Left renal cortex interstitium (tissue), 4 donors: ENCODE measurements at regions not wholly inside any gene's neighbourhood (a gene's known extent, or its start where the extent isn't known, plus 50 kb on each side); places are given as distances from the start of the nearest gene placed in this dataset.

ENCODE experiments used
- DNase-seq, 4 donors: peaks; one replicate each; pipeline ENCODE4 v3.0.0-alpha.2; 2013; ENCODE audit warnings: low read depth in 4 of 4, low spot score in 2 of 4, missing footprints in 1 of 4

DNA sequence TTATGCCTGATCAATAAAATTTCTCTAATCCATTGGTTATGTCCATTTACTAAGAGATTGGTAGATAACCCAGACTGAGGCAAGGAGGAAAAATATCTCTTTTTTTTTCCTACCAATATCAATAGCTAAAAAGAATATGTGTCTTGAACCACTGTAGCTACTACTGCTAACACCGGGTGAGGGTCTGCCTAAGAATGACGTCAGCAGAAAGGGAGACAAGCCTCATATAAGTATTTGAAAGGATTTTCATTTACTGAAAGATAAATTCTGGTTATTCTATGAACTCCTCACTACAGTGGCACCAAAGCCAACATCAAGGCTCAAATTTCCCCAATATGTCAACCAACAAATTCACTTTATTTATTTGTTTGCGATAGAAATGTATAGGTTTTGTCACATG is 389.0 kb upstream of the ALCAM start:
- DNase-seq = no peak

DNA sequence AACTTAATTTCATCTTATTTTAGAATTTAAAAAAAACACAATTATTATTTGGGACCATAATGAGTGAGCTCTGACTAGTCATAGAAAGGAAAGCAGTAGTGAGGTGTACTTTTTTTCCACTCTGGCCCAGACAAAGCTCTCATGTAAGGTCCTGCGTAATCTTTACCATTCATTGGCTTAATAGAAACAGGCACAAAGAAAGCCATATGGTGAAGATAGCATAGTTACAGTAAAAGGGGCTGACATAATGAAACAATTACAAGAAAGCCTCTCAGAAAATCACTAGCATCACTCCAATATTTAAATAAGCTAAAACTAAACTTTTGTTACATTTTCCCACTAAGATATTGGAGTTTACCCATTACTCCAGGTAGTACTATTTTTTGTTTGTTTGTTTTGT is 384.6 kb upstream of the ALCAM start:
- no peak for DNase-seq

DNA sequence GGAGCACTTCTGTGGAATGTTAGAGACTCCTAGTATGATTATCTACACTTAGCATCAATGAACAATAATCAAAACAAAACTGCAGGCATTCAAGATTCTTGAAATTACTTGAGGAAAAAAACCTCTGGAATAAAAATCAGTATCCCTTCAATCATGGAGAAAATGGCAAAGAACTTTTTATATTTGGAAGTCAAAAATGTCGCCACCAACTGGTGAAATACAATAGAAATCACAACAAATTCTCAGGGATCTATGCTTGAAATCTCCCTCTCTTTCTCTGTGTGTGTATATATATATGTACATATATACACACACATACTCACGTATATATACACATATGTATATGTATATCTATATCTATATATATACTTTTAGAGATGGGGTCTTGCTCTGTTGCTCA is 378.9 kb upstream of the ALCAM start:
- no peak for DNase-seq

DNA sequence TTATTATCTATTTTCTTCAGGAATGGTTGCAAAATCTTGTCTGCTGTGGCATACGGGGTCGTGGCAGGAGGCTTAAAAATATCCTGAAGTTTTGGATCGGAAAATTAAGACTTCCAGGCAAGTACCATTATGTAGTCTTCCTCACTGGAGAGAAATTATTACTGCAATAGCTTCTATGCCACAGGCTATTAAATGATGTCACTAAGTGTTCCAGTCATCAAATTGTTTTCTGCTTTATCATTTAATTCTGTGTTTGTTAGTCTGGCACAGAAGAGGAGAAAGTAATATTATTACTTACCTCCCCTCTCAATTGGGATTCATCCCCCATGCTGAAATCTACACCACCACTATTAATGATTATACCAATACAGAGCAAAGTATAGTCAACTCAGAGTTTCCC is 378.2 kb upstream of the ALCAM start:
- no peak for DNase-seq

DNA sequence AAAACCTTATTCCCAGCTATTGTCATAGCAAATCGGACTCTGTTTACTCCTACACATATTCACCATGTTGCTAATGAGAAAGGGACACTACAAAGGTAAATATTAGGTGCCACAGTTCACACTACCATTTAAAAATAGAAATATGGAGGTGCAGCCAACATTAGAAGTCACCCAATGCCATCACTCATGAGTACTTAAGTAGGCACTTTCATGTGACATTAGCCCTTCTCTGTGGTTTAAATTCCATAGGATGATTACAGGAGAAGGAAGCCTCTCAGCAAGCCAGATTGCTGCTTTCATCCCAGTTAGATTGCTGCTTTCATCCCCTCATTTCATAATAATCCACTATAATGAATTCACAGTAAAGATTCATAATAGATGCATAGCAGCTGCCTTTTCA is 376.8 kb upstream of the ALCAM start:
- DNase-seq = no peak

DNA sequence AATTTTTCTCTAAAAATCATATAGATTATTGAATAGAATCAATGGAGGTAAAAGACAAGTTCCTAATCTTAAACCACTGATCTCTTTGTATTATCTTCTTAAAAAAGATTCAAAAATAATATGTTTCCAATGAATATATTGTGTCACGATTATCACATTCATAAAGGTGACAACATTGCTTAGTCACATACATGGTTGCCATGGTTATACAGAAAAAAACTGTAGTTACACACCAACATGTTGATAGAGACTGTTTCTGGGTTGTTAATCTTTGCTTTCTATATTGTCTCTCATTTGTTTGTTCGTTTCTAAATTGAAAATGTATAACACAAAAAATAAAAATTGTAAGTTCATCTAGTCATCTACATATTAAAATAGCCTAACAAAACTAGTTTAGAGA is 376.0 kb upstream of the ALCAM start:
- DNase-seq = no peak

DNA sequence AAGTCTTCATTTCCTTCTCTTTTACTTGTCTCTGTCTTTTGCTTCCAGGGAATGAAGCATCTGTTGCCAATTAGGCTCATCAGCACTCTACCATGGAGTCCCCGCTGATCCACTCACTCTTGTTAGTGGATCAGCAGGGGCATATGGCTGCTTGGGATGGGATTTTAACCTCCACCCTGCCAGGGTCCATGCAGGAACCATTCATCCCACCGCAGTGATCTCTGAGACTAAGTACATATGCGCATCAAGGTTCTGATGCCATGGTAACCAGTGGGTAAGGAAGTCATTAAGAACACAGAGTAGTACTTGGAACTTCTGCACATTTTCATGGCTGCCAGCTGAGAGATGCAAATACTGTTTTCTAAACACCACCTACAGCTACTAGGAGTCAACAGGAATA is 374.0 kb upstream of the ALCAM start:
- no peak for DNase-seq

DNA sequence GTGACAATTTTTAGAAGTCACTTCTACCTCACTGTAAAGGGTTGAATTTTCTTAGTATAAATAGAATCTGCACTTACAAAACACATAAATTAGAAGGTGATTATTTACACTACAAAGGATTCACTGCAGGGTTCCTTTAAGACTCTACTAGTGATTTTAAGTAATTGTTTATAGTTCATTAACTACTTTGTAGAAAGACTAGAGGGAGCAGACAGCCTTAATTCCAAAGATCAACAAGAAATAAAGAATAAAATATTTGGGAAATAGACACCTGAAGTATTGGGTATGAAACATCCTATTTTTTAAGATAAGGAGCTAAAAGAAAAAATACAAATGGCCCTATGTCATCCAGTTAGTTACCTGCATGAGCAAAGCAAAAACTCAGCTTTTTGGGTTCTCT is 360.5 kb upstream of the ALCAM start:
- DNase-seq = no peak

DNA sequence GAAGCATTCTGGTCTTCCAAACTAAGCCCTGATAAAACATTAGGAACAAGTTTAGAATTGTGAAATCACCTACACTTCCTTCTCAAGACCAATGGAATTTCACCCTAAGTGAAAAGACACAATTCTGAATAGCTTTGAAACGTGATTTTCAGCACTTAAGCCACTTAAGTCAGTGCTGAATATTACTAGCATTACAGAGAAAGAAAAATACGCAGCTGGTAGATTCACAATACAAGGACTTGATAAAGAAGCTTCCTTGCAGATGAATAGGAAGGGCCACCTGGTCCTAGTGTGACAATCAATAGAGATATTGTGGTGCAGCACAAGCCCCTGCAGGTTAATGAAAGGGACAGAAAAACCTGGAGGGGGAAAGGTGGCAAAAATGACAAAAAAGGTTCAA is 353.1 kb upstream of the ALCAM start:
- no peak for DNase-seq

DNA sequence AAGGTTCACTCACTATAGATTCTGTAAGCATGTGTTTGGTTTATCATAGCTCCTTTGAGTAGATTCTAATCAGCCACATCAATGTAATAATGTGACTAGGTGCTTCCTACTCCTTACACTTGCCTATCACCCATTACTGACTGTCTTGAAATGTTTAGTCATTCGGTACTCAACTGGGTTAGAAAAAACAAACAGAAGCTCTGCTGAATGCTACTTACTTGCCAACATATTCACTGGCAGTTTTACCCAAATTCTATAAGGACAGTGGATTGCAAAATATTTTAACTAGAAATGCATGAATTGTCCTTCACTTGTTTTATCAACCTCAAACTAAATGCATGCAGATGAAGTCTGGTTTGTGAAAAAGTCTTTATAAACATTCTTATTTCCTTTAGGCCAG is 352.1 kb upstream of the ALCAM start:
- DNase-seq = no peak

DNA sequence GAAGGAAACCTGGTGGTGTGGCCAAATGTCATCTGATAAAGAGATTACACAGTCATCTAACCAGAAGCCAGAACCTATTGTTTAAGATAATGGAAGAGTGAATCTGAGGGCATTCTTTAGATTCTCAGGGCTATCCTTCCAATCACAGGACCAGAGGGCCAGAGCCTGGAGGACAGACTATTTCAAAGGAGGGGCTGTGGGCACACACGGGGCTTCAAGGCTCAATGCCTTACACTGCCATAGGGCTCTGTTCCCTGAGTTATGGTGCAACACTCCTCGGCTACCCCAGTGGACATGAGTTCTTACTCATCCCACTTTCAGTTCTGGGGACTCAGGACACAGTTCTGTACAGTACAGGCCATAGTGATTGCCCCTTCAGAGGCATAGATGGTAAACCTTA is 343.9 kb upstream of the ALCAM start:
- no peak for DNase-seq

DNA sequence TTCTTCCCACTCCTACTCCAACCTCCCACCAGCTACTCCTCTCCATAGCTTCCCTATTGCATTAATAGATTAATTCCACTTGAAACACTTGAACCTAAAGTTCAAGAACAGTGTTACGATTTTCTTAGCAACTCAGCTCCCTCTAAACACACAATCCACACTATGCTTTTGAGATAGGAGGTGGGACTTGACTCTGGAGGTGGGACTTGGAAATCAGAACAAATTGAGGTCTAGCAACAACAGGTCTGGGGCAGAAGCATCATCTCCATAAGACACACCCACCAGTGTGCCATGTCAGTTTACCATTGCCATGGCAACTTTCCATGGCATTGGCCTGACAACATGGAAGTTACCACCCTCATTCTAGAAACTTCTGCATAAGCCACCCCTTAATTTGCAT is 336.5 kb upstream of the ALCAM start:
- DNase-seq = no peak

DNA sequence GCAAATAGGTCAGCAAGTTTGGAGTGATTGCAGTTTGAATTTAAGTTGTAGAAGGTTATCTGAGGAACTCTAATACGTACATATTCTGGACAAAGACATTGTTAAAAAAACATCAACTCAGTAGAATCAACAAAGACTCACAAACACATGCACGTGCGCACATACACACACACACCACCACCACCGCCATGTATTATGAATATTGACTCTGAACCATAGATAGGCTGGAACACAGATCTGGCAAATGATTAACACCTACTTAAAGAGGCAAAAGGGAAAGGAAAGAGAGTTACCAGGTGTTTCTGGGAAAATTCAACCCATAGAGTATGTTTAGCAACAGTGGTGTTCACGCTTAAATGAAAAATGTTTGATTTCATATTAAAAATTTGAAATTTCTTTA is 334.2 kb upstream of the ALCAM start:
- DNase-seq = no peak

DNA sequence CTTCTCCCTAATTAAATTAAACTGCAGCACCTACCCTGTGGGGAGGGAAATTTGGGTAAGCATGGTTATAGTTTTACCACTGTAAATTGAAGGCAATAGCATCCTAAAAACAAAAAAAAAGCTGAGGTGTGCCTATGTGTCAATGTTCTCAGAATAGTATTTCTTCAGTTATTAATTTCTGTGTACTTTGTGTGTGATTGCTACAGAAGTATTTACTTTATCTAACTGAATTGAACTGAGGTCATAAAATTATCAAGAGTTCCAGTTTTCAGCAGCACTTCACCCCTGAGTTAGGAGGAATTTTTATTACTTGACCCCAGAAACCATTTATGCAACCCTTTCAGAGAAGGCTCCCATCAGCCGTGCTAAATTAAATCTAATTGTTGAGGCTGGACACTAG is 333.6 kb upstream of the ALCAM start:
- no peak for DNase-seq

DNA sequence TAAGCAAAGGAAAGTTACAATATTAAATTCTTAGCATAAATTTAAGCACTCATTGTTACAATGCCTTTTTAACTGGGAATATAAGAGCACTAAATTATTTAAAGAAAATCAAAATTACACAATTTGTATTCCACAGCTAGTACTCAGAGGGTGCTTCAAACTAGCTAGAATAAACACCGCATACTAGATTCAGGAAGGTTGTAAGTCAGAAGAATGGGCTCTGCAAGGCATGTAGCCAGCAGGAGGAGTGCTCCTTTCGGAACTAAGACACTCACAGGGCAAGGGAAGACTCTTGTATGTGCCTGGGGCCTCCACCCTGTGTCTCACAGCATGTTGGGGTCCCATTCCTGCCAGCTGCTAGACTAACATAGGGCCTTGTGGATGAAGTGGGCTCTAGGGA is 327.7 kb upstream of the ALCAM start:
- no peak for DNase-seq

DNA sequence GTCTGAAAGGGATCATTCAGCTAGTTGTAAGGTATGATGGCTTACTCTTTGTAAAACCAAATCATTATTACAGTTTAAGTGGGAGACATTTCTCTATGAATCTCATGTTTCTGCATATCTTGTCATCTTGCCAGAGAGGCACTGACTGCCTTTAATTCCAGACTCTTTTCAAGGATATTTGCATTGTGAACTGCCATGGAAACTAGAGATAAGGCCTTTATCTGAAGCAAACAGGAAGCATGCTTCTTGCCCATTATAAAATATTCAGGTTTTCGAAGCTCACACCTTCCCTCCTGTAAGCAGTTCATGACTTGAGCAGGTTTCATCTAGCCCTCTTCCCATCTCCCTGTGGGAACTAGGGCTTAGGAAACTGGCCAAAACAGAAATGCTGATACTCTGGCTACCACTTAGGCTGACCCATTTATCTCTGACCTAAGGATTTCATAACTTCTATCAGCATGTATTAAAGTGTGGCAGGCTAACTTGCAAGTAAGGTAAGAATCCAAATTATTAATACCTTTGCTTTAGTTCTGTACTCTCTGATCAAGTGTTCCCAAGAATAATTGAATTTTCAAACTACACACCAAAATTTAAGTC is 326.6 kb upstream of the ALCAM start:
- DNase-seq = no peak

DNA sequence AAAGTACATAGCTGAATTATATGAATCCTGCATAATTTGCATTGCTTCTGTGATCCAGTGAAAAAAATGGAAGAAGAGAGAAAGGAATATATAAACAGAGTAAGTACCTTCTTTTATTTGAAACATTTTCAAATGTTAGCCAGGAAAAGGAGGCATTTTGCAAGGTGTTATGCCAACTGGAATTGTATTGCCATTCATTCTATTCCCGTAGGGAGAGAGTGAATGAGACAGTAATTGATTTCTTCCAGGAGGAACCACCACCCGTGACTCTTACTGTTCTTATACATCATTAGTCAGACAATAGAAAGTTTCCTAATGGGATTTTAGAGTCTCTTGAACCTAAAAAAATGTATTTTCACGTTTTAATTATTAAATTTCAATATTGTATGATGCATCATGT is 324.1 kb upstream of the ALCAM start:
- DNase-seq = no peak

DNA sequence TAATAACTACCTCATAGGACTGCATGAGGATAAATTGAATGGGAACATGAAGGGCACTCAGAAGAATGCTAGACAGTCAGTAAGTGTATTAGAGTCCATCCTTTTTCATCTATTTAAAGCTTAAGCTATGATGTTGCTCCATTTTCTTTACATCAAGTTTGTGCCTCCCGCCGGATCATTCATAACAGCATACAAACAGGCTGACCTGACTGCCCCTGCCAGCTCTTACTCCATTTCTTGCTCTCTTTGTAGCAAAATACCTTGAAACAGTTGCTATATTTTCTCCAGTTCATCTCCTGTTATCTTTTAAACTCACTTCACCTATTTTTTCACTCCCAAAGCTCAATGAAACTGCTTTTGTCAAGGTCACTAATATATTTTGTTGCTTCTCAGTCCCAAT is 315.6 kb upstream of the ALCAM start:
- no peak for DNase-seq

DNA sequence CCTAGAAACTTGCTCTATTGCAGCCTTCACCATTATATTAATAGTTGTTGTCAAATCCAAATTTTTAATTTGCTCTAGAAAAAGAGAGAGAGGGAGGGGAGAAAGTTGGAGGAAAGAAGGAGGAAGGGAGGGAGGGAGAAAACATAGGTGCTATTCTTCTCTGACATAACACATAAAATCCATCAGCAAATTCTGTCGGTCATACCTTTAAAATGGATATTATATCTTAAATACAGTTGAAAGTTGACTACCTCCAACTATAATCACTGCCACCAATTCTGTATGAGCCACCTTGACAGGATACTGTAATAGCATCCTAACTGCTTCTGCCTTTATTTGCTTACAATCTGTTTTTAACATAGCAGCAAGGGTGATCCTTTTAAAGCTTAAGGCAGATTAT is 314.7 kb upstream of the ALCAM start:
- DNase-seq = no peak

DNA sequence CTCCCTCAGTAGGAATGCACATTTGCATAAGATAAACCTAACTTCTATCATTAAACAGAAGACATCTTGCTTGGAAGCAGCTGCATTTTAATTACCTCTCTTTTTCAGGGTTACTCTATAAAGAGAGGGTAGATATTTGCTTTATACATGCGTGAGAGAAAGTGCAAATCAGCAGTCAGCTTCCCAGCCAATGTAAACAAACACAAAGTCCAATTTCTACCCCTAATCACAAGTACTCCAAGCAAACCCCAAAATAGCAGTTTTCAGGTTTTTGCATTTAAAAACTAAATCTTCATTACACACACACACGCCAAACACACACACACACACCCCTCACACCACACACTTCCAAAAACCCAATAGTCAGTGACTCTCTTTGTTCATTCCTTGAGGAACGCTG is 303.9 kb upstream of the ALCAM start:
- peak in 2 of 4 donors; percentile 11 to 15 for DNase-seq

DNA sequence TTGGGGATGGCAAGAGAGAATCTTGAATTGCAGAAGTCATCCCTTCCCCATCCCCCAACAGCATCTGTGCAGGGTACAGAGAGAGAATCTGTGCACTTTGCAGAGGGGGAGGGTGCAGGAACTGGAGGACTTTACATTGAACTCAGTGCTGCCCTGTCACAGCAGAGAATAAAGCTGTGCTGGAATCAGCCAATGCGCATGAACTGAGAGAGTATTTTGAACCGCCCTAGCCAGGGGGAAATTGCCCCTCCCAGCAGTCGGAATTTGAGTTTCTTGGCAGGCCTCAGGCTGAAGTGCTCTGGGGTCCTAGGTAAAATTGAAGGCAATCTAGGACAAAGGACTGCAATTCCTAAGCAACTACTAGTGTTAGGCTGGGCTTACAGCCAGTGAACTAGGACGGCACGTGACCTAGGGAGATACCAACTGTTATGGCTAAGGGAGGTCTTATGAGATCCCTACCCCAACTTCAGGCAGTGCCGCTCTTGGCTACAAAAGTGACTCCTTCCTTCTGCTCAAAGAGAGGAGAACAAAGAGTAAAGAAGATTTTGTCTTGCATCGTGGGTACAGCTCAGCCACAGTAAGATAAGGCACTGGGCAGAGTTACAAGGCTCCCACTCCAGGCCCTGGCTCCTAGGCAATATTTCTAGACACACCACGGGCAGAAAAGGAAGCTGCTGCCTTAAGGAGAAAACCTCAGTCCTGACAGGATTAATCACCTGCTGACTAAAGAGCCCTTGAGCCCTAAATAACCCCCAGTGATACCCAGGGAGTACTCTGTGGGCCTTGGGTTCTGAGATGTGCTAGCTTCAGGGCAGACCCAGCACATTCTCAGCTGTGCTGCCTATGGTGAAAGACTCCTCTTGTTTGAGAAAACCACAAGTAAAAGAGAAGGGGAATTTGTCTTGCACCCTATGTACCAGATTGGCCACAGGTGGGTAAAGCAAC is 300.5 kb upstream of the ALCAM start:
- DNase-seq = no peak

DNA sequence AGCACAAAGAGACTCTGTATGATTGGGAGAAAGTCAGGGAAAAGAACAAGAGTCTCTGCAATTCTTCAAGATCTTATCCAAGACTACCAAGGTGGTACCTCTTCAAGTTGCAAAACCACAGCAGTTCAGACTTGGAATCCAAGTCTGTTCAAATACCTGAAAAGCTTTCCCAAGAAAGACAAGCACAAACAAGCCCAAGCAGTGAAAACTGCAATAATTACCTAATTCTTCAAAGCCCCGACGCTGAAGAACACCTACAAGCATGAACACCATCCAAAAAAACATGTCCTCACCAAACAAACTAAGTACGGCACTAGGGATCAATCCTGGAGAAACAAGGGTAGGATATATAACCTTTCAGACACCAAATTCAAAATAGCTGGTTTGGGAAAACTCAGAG is 299.3 kb upstream of the ALCAM start:
- no peak for DNase-seq
